Neural cell (in vitro differentiated cells): ENCODE measurements at regions not wholly inside any gene's neighbourhood (a gene's known extent, or its start where the extent isn't known, plus 50 kb on each side); places are given as distances from the start of the nearest gene placed in this dataset.

Source experiments
- EZH2 ChIP-seq: fragments of 200-600, 300-800 bp; shearing (Covaris generic), sonication (generic); IDR thresholded peaks from 2 replicates; pipeline ENCODE4 v1.6.1; 2014; ENCODE audit warnings: antibody characterized with exemption, low read length, borderline replicate concordance, mild to moderate bottlenecking; ENCODE audit not compliant: insufficient read depth, poor library complexity, severe bottlenecking
- POLR2AphosphoS5 ChIP-seq: IDR thresholded peaks from 2 replicates; pipeline ENCODE4 v1.6.1; 2012
- SMC3 ChIP-seq: fragments of 450-650 bp; conservative IDR thresholded peaks from 2 replicates; pipeline ENCODE4 v1.6.1; 2014; ENCODE audit warnings: antibody characterized with exemption, mild to moderate bottlenecking, moderate library complexity; ENCODE audit not compliant: poor library complexity
- TAF1 ChIP-seq: IDR thresholded peaks from 2 replicates; pipeline ENCODE4 v1.6.1; 2012; ENCODE audit warnings: low read depth
- TF ChIP-seq, protein P1 (sequence below): fragments of 450-650 bp; IDR thresholded peaks from 2 replicates; pipeline ENCODE4 v1.5.1; 2014; ENCODE audit warnings: antibody characterized with exemption, mild to moderate bottlenecking, moderate library complexity; ENCODE audit not compliant: poor library complexity, severe bottlenecking

DNA sequence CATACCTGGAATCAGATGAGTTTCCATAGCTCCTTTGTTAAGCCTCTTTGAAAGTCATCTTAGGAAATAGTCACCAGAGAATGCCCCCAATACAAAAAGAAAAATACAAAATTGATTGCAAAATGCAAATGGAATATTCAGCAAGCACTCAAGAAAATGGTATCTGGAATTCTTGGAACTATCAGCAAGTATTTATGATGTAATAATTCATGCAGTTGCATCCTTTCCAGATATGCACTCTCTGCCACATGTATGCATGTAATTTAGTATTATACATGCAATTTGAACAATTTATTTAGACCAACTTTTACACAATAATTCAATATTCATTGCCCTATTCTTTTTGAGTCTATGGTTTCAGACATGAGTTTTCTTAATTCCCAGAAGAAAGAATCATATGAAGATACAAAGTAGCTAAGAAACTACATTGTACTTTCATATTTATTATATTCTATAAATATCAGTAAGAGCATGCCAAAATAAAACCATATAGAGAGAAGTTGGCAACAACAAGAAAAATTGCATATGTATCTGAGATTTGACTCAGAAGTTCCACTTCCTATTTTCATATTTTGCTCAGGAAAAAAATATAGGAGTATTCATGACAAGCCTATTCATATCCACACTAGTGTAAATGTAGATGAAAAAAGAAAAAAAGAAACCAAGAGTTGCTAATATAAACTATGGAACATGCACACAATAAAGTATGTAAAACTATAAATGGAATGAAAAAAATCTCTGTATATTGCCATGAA lies 338.5 kb downstream of the SEMA3D start:
- TF ChIP-seq, protein P1, sequence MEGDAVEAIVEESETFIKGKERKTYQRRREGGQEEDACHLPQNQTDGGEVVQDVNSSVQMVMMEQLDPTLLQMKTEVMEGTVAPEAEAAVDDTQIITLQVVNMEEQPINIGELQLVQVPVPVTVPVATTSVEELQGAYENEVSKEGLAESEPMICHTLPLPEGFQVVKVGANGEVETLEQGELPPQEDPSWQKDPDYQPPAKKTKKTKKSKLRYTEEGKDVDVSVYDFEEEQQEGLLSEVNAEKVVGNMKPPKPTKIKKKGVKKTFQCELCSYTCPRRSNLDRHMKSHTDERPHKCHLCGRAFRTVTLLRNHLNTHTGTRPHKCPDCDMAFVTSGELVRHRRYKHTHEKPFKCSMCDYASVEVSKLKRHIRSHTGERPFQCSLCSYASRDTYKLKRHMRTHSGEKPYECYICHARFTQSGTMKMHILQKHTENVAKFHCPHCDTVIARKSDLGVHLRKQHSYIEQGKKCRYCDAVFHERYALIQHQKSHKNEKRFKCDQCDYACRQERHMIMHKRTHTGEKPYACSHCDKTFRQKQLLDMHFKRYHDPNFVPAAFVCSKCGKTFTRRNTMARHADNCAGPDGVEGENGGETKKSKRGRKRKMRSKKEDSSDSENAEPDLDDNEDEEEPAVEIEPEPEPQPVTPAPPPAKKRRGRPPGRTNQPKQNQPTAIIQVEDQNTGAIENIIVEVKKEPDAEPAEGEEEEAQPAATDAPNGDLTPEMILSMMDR = no peak
- TF ChIP-seq POLR2AphosphoS5 = no peak
- no peak for TF ChIP-seq SMC3
- no peak for TF ChIP-seq EZH2
- no peak for TF ChIP-seq TAF1
